HG02642 (cell line): ENCODE measurements at regions not wholly inside any gene's neighbourhood (a gene's known extent, or its start where the extent isn't known, plus 50 kb on each side); places are given as distances from the start of the nearest gene placed in this dataset.
"Not testable (repeated sequence)": the region's sequence is repeated elsewhere in the genome, so short reads cannot be mapped to it uniquely, and the experiment has no call there.

Experiments
- ATAC-seq: cut with Tn5 transposase; IDR thresholded peaks from one replicate; pipeline ENCODE4 v1.9.1; 2021; ENCODE audit warnings: mild to moderate bottlenecking; ENCODE audit not compliant: unreplicated experiment, poor library complexity

DNA sequence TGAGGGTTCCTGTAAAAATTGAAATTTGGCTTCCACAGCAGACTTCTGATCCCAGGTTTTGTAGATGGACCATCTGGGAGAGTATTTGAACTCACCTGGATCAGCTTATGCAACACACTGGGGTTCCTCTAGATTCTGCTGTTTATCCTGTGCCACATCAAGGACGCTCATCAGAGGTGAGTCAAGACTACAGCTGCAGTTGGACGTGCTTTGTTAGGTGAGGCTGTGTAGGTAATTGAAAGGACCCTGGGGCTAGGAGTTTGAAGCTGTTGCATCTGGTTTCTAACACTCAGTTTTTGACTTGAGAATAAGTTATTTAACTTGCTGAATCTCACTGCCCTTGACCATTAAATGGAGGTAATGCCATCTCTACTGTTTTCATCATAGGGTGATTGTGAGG lies 394.2 kb downstream of the EDEM1 start:
- ATAC-seq: no peak

DNA sequence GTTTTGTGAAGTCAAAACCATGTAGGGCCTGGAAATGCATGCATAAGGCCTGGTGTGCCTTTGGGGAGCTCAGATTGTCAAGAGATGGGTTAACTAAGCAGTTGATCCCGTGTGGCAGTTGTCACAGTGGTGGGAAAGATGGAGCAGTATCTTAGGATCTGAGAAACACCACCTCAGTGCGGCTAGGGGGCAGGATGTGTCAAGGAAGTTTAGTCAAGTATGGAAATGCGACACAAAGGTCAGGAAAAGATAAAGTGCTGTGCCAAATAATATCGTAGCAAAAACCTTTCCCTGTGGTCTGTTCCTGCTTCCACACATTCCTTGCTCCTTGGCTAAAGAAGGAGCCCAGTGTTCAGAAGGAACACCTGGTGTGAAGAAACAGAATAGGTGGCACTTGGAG lies 396.4 kb downstream of the EDEM1 start:
- no peak for ATAC-seq

DNA sequence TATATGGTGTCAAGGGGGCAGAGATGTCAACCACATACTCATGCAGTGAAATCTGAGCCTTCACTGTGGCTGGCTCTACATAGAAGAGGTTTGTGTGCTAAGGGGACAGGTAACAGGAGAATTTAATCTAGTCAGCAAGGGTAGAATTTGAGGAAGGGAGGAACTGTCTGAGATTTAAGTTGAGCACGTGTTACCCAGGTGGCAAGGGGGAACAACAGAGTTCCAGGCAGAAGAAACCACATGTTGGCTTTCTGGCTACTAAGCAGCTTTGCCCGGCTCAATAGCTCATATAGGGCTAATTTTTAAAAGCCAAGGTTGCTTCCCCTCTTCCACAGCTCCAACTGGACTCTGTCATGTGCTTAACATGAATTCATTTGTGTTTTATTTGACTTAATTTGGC lies 397.6 kb downstream of the EDEM1 start:
- no peak for ATAC-seq

DNA sequence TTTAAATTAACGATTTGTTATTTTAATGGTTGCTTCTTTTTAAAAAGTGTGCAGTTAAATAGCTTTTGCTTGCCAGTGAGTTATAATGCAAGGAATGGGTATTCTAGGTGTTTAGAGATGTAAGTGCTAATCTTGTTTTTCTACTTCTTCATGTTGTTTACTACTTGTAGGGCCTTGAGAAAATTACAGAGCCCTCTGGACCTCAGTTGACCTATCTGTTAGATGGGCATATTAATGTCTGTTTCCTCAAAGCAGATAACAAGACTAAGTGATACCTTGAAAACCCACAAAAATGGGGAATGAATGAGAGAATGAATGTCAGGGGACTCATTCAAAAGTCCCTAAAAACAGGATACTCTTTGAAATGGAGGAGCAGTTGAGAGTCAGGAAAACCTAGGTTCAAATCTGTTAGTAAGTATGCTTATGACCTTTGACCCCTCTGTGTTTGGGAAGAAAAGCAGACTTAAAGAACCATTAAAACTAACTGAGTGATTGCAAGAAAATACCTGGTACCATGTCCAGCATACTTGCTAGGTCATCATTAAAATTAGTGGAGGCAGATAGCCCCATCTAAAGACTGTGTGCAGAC lies 419.5 kb downstream of the EDEM1 start:
- ATAC-seq: no peak

DNA sequence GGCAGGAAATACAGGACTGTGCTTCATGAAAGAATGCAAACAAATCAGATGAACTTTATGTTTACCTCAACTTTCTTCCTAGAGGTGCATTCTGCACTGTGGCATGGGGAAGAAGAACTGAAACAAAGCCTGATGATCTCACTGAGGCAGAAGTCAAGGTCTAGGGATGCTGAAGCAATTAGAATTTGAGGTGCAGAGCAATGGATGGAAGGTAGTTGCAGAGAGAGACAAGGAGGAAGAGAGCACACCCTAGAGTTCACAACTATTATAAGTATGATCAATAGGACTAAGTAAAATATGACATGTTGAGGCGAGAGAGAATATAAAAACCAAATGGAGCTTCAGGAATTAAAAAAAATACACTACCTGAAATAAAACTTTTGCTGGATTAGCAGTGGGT lies 420.1 kb downstream of the EDEM1 start:
- no peak for ATAC-seq

DNA sequence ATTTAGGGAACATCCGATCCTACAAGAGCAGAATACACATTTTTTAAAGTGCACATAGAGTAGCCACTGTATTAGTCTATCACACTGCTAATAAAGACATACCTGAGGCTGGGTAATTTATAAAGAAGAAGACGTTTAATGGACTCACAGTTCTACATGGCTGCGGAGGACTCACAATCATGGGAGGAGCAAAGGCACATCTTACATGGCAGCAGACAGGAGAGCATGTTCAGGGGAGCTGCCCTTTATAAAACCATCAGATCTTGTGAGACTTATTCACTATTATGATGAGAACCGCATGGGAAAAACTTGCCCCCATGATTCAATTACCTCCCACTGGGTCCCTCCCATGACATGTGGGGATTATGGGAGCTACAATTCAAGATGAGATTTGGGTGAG lies 421.5 kb downstream of the EDEM1 start:
- ATAC-seq: not testable (repeated sequence)

DNA sequence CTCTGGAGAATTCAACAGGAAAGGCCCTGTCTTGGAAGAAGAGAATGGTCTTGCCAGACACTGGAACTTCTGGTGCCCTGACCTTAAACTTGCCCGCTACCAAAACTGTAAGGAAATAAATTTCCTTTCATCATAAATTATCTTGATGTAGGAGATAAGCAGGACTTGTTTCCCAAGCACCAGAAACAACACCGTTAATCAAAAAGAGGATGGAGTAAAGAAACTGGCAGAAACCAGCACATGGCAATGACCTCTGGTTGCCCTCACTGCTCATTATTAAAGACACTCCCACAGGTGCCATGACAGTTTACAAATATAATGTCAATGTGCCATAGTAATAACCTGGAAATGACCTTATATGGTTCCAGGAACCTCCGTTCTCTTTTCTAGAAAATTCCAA lies 426.1 kb downstream of the EDEM1 start:
- ATAC-seq: no peak

DNA sequence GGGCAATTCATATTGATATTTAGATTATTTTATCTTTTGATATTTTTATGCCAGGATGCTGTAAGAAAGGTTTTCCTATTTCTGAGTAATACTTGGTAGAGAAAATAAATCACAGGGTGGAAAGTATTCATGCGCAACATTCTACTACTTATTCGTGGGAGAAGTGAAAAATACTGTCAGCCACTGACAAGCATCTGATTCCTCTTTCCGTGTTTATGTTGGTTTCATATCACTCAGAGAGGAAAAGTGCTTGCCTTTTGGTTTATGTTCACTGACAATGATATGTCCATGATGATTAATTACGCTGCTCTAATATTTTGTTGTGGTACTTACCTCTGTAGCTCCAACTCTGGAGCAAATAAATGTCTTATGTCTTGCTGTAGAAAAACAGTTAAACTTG lies 429.4 kb downstream of the EDEM1 start:
- no peak for ATAC-seq

DNA sequence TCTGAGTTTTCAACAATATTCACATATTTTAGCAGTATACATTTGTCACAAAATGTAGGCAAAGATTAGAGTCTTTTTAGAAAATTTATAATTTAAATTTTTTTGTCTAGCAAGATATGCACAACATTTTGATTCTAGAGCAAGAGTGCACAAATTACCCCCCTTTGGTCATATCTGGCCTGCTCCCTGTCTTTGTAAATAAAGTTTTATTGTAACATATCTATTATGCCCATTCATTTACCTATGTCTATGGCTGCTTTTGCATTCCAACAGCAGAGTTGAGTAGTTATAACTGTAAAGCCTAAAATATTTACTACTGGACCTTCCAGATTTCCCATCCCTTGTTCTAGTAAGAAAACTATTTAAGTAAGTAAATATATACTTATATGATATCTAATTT lies 430.7 kb downstream of the EDEM1 start:
- ATAC-seq: no peak

DNA sequence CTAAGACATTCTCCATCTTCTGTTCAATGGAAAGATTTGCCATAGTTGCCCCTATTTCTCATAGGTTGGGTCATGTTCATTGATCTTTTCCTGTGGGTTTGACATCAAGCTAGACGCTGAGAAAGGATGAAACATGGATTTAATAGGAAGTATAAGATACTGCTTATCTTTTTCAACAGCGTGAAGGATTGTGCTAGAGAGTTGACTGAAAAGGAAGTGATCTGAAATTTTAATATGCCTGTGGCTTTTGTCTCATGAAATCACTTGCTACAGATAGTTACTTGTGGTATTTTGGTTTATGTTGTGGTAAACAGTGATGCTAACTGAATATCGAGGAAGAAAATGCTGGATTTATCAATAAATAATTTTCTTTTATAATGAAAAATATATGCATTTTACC lies 442.9 kb downstream of the EDEM1 start:
- no peak for ATAC-seq

DNA sequence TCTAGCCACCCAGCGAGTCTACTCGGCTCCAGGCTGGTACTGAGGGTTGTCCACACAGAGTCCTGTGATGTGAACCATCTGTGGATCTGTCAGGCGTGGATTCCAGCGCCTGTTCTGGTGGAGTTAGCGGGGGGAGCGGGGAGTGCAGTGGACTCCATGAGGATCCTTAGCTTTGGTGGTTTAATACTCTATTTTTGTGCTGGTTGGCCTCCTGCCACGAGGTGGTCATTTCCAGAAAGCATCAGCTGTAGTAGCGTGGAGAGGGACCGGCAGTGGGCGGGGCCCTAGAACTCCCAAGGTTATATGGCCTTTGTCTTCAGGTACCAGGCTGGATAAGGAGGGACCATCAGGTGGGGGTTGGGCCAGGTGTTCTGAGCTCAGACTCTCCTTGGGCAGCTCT lies 446.5 kb downstream of the EDEM1 start:
- ATAC-seq: no peak

DNA sequence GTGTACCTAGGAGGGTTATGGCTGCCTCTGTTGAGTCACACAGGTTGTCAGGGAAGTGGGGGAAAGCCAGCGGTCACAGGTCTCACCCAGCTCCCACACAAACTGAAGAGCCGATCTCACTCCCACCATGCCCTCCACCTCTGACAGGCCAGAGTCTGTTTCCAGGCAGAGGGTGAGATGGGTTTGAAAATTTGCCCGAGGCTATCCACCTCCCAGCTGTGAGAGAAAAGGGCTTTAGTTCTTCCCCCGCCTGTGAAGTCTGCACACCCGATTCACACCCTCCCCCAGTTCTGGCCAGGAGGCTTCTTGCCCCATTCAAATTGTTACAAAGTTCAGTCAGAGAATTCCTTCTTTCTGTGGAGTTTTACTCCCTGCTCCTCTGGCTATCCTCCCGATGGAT lies 446.9 kb downstream of the EDEM1 start:
- no peak for ATAC-seq

DNA sequence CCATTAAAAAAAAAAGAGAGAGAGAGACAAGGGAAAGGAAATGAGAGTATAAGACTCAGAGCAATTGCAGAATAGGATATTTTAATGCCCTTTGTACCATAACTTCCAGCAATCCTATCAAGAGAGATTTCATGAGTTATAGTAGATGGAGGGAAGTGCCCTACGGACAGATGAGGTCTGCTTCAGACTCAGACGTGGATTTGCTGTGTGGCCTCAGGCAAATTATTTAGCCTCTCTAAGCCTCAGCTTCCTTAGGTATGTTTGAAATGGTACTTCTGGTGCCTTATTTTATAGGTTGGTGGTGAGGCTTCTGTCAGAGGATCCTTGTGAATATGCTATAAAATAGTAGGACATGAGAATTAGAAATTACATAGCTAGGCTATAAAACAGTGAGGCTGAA lies 448.2 kb downstream of the EDEM1 start:
- ATAC-seq: no peak

DNA sequence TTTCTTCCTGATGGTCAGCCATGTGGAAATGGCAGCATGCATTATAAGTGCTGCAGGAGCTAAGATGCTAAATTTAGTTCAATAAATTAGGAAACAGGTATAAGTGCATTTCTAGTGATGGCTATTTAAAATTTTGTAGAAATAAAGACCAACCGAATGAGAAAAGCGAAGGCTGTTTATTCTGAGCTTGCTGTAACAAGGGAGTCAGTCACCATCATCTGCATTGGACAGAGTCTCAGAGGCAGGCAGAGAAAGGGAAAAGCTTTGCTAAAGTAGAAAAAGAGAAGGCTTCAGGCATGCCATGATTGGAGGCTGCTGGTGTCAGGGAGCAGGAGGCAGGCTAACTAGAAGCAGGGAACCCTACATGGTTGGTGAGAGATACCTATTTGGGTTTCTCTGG lies 451.0 kb downstream of the EDEM1 start:
- ATAC-seq: no peak

DNA sequence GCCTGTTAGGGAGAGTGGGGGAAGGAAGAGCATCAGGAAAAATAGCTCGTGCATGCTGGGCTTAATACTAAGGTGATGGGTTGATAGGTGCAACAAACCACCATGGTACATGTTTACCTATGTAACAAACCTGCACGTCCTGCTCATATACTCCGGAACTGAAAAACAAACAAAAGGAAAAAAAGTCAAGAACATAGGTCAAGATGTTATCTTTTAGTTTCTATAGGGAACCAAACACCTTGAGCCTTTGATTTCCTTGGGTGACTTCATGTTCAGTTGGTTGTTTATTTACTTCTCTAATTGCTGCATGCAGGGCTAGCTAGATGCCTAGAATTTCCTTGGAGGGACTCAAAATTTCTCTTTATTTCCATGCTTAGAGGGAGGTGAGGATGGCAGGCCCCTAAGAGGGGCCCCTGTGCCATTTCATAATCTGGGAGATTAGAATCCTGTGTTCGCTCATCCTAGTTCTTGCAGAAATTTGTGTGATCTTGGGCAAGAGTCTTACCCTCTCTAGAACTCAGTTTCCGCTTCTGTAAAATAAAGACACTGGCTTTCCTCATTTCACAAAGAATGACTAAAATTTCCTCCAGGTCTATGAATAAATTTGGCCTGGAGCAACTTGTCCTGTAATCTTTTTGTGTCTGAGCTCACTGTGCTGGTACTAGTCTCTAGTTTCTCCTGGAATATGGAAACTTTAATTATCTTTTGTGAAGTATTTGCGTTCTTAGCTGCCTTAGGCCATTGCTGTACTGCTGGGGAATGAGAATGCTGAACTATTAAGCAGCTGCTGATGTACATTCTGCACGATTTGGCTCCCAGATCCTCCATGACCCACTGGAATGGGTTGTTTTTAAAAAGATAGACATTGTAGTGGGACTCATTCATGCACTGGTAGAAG lies 457.5 kb downstream of the EDEM1 start:
- ATAC-seq: no peak

DNA sequence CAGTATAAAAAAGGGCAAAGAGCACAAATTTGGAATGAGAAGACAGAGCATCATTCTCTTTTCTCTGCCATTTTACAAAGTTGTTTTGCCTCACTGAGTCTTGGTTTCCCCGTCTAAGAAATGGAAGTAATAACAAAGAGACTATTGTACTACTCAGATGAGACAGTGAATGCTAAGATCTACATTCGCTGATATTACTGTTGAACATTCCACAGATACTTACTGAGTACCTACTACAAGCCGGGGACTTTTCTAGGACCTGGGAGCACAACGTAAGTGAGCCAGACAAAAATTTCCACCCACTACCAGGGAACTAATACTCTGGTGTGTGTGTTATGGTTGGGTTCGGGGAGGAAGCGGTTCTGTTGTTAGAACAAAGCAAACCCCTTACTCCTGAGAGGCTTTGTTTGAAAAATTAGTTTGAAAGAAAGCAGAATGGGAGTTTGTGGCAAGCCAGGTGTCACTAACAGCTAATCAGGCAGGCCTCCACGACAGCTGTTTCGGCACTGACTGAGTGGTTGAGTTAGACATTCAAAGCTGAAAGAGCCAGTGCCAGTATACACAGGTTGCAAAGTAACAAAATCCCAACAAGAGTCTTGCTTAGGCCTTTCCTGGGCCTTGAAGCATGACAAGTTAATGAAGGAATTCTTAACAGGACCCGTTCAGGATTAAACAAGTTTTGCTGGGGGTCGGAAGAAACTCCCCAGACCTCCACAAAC lies 458.3 kb downstream of the EDEM1 start:
- no peak for ATAC-seq

DNA sequence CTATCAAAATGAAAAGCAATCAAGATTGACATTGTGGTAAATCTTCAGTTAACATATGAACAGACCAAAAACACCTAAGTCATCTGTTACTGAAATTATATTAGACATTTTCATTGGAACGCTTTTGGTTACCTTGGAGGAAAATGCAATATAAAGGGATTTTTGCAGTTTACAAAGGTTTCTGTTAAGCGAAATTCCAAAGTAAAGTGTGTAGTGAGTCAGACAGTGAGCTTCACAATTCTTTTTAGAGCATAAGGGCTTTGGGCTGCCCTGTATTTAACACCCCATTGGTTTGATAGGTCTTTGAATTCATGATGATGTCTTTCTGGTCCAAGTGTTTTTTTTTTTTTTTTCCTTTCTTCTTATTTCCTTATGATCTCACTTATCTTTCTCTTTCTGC lies 462.8 kb downstream of the EDEM1 start:
- ATAC-seq: no peak

DNA sequence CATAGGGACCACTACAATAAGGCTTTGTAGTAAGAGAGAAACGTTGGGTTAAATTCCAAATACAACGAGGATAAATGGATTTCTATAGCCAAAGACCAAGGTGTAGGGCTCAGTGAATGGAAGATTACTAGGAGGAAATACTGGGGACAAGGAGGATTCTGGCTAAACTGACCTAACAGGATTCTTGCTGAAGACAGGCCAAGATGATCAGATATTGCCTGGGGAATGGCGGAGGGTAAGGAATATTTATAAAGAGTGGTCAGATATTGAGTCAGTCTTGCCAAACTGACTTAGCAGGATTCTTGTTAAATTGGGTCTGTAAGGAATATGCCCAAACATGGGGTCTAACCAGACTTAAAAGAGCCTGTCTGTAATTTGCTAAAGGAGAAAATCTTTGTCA lies 463.8 kb downstream of the EDEM1 start:
- no peak for ATAC-seq

DNA sequence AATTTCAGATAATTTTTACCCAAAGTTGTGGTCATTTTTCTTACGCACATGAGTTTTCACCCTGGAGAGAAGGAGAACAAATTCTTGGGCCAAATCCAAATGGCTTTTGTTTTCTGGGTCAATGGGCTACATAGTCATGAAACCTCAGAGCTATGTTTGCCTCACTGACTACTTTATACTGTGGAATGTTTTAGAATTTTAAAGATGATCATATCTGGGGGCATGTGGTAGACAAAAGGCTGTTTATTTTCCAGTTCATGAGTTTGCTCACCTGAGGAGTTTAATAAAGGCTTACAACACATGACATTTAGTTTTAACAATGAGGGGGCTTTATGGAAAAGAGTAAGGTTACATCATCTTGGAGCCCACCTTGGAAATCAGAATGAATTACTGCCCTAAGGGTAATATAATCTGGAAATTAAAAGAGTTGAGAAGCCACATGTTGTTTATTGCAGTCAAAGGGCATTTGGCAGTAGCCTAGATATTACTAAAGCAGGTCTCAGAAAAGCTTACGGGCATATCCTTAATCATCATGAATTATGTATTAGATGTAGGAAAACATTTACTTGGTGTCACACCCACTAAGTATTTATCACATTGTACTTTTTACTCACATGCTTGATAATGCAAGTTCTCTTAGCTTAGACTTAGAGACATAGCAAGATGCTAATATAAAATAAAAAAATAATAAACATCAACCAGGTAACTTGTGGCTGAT lies 466.1 kb downstream of the EDEM1 start:
- ATAC-seq: no peak

DNA sequence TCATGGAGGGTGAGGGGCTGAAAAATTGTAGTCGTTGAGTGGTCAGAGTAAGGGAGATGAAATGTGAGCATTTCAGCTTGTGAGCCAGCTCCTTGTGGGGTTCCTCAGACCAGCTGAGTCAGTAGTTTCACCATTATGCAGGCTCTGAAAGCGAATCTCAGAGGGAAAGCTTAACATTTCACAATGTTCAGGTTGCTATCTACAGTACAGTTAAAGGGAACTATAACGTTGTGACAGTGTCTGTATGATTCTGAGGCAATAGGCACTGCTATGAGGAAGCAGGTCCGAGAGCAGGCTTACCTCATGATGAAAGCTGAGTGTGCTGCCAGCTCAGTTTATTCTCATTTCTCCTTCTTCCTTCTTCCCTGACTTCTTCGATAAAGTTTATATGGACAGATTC lies 469.6 kb downstream of the EDEM1 start:
- ATAC-seq: no peak

DNA sequence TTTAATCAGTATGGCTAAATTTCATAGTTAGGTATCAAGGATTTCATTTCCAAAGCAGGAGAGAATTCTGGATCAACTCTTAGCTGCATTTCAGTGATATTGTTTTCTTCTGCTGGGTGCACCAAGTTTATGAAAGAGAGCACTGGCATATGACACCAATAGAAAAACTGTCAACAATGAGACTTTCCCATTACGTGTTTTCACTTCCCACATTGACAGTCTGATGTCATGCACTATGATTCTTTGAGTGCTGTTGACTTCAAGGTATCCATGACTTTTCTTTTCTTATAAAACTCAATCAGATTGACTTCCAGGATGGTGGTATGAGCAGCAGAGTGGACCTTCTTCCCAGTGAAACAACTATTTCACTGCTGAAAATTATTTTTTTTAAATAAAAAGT lies 476.1 kb downstream of the EDEM1 start:
- no peak for ATAC-seq
